Skeletal muscle cell (primary cell): ENCODE measurements at regions not wholly inside any gene's neighbourhood (a gene's known extent, or its start where the extent isn't known, plus 50 kb on each side); places are given as distances from the start of the nearest gene placed in this dataset.
A peak's percentile ranks its signal among the peaks of the same experiment; 100 is the strongest.

Experiments
- DNase-seq: peaks from one replicate; pipeline ENCODE4 v3.0.0-alpha.2; 2010; ENCODE audit warnings: low read depth
- H3K4me3 ChIP-seq: 2 replicates; pipeline ENCODE4 v1.5.1; 2011; ENCODE audit warnings: low read depth, mild to moderate bottlenecking, control low read depth, low read length, moderate library complexity

DNA sequence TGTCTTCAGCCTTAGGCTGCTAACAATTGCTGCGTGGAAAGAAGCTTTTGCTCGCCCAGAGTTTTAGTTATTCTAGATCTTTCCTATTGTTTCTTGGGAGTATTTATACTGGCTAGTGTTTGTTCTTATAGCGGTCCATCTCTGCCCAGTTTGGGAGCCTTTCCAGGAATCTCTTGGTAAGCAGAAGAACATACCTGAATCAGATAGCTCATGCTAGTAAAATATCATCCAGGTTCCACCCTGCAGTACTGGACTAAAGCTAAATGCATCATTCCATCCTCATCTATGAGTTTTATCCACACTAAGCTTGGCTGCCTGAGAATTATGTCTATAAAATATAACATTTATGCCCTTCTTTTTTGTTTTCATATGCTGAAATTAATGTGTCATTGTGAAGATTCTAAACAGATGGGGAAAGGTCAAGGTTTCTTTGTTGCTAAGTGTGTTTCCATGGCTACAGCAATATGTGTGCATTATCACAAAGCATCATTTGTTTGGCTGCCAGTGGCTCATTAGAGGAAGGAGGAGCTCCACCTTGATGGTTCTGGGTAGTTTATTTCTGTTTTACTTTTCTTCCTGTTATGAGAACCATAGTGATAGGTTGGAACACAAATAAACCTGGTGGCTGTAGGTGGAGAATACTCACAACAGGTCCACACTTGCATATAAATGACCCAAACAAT is 182.8 kb downstream of the PIK3C3 start:
- DNase-seq = no peak
- no peak overlapping the region for H3K4me3 ChIP-seq

DNA sequence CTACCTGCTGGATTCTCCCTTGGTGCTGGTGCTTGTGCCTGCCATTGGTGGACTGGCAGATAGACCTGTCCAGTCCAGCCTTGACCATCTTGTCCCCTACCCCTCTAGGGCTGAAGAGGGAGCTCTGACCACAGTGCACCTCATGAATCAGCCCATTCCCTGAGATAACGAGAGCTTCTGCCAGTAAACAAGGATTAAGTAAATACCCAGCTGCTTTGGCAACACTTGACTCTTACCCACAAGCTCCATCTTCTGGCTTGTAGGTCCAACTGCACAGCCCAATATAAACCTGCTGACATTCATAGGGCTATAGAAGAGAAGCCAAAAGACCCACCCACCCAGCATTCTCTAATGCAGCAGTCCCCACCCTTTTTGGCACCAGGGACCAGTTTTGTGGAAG is 186.4 kb downstream of the PIK3C3 start:
- no peak overlapping the region for H3K4me3 ChIP-seq
- no peak for DNase-seq

DNA sequence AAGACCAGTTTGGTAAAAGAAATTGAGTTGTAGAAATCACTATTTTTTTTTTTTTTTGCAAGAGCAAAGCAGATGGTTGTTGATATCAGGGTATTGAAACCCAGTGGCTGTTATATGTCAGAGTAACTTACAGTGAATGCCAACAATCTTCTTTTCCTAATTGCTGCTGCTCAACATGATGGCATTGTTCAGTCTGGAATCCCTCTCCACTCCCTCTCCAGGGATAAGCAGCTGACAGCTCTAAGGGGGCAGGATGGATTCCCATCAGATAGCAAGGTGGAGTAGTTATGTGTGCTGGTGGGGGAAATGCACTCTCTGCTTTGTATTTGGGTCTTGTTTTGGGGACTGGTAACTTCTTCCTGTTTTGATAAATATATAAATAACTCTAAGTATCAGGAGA is 200.0 kb downstream of the PIK3C3 start:
- H3K4me3 ChIP-seq = no peak overlapping the region
- DNase-seq = no peak

DNA sequence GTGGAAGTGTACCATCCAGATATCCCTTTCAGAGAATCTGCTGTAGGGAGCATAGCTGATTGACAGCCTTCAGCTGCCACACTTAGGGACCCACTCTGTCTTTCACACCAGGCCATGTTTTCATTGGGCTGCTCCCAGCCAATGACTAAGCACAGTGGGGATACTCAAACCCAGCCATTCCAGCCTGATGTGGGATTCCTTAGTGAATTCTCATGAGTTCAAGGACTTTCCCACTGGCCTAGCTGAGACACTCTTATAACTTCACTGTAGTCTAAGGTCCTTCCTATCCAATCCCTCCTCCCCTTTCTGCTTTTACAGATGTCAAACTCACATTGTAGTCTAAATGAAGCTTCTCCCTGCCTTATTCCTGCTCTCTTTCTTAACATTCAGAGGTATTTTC is 201.2 kb downstream of the PIK3C3 start:
- no peak for DNase-seq
- H3K4me3 ChIP-seq = no peak overlapping the region

DNA sequence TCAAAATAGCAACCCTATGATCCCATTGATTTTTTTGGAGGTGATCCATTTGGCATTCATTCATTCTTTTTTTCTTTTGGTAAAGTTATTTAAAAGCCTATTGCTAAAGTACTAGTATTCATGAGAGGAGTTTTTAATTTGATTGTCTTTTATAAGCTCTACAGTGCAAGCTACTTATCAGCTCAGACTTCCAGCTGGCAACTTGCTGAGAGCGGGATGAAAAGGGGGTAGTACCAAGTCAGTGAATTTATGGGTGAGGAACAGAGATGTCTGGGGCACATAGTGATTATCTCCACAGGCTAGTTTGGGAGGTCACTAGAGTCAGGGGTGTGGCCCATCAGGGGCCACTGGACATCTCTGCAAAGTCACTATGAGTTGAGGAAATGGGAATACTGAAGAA is 202.4 kb downstream of the PIK3C3 start:
- H3K4me3 ChIP-seq = no peak overlapping the region
- no peak for DNase-seq

DNA sequence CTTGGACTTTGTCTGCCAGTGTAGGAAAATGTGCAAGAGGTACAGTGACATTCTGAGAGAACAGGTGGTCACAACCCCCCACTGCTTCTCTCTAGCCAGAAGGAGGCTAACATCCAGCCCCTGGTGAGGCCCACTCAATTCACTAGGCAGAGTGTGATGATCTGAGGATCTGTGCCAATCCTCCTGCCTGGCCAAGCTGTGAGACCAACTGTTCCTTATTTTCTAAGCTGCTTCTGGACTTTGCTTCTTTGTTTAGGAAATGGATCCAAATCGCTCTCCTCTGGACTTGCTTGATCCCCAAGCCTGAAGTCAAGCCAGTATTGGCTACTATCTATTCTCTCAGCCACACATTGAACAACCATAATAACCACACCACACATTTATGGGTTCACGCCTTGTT is 202.8 kb downstream of the PIK3C3 start:
- H3K4me3 ChIP-seq = no peak overlapping the region
- no peak for DNase-seq

DNA sequence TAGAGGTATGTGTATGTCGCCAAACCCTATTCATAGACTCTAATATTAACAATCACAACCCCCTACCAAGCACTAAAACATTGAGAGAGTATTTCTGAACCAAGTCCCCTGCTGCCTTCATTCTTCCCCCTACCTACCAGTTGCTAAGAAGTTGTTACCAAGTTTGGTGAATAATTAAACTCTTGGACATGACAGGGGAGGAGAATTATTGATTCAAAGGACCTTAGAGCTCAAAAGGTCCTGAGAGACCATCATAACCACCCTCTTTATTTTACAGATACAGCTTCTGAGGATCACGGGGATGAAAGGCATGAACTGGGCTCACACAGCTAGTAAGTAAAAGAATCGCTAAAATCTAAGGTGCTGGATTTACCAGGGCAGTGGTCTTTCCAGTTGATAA is 204.1 kb downstream of the PIK3C3 start:
- no peak for DNase-seq
- H3K4me3 ChIP-seq = no peak overlapping the region

DNA sequence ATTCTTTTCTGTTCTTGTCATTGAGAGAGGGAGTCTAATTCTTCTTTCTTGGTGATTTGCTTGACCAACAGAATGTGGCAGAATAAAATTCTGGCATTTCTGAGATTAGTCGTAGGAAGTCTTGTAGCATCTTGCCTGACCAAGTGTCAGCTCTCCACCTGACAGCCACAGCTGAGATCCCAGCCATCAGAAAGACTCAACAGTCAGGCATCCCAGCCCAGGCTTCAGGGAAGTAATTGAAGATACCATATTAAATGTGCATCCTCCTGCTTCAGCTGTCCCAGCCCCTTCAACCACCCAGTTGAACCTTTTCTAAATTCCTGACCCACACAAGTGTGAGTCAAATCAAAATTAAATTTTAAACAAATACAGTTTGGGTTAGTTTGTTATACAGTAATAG is 208.3 kb downstream of the PIK3C3 start:
- no peak for DNase-seq
- no peak overlapping the region for H3K4me3 ChIP-seq

DNA sequence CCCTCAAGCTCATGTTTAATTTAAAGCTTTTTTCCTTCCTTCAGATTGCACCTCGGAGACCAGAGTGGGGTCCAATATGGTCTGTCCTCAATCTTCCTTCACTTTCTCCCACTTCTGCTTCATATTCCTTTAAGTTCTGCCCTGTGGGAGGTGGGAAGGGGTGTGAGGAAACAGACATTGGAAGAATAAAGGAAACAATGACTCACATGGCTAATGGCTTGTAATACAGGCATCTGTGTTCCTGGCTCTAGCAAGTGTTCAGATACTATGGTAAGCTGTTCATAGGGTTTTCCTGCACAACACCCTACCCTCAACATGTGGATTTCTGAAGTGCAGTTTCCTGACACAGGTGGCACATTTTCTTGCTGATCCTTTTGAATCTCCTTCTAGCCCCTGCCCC is 209.5 kb downstream of the PIK3C3 start:
- no peak for DNase-seq
- H3K4me3 ChIP-seq = no peak overlapping the region

DNA sequence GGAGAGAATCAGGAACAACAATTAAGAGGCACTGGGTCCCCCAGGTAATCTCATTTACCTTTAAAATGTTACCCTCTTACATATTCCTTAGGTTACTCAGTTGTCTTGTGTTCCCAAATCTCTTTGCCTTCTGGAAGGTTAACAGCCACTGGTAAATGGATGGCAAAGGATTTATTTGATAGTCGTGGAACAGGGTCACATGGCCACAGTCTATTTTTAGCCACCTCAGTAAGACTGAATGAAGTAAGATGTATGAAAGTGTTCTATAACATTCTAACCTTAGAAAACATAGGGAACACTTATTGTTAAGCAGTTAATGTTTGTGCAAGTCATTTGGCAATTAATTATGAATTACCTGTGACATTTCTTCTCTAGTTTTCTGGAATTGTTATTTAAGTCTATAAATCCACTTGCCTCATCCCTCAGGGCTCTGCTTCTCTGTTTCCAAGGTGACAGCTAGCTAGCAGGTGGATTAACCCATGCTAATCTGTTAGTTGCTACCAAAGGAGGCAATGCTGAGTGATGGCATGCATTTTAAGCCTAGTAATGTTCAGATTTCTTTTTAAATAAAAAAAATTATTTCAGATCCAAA is 211.0 kb downstream of the PIK3C3 start:
- no peak for DNase-seq
- H3K4me3 ChIP-seq = no peak overlapping the region

DNA sequence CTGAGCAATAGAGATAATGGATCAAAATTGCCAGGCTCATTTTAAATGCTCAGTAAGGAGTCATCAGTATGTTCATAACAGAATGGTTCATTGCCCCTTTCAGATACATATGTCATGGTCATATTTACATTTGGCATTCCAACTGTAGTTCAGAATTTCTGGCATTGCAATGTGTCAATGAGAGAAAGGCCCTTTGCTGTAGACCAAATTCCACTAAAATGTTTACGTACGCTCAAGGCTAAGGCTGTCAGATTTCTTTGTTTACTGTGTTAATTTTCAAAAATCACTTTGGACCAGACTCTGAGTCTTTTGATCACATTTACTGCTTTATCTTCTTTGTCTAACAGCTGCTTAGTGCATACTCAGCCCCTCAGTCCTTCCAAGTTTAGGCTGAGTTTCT is 213.5 kb downstream of the PIK3C3 start:
- no peak overlapping the region for H3K4me3 ChIP-seq
- DNase-seq = no peak

DNA sequence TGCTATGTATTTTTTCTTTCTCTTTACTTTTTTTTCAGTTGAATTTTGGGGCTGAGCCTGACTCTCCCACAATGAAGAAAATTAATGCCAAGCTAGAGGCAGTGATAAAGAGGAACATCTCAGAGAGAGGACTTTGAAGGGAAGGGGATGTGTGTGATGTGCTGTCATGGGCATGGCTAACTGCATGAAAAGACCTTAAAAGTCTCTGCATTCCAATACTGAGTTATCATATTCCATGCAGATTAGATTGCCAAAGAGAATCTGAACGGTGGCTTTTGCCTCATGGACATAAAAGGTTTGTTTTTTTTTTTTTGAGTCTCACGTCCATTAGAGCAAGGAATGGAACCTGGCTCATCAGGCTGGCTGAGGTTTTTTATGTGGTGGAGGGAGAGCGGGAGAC is 213.9 kb downstream of the PIK3C3 start:
- no peak overlapping the region for H3K4me3 ChIP-seq
- DNase-seq = no peak

DNA sequence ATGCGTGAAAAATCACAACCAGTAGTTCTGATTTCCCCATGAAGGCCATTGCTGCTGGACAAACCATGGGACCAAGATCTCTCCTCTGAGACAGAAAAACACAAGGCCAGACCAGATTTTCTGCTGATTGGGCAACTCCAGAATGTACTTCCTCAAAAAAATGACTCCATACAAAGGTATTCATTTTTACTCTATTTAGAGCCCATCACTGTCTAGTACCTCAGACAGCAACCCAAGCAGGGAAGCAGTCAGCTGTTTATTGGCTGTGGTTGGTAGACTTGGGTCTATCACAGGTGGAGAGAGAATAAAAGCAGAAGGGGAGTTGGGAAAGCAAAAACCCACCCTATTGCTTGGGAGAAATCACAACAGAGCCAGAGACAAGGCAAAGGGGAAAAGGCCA is 219.9 kb downstream of the PIK3C3 start:
- no peak overlapping the region for H3K4me3 ChIP-seq
- no peak for DNase-seq

DNA sequence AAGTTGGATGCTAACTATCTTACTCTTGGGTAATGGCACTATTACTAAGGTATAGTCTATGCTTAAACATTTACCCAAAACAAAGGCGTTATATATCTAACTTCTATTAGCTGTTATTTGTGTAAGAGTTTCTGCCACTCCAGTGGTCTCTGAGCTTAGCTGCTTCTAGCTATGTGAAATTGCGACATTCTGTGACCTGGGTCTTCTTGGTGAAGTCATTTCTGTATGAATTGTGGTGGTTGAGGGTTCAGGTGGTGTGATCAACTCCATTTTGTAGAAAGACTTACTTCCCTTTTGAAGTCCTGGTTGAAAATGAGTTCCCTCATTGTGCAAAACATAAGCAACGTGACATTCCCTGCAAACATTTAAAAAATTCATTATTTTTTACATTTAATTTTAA is 221.6 kb downstream of the PIK3C3 start:
- no peak for DNase-seq
- H3K4me3 ChIP-seq = no peak overlapping the region

DNA sequence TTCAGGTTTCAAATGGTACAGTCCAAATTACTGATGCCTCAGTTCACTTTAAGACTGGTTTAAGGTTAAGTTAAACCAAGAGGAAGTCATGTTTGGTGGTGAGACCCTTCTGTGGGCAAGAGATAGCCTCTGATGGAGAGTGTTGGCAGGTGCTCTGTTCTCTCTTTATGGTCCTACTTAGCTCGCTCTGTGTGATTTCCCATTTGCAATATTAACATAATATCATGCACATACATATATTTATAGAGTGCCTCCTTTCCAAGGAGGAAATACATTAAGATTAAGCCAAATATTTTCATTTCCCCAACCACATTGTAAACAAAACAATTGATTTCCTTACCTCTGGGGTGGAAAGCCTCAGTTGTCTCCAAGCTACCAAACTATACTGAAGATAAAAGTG is 222.4 kb downstream of the PIK3C3 start:
- no peak overlapping the region for H3K4me3 ChIP-seq
- DNase-seq = no peak

DNA sequence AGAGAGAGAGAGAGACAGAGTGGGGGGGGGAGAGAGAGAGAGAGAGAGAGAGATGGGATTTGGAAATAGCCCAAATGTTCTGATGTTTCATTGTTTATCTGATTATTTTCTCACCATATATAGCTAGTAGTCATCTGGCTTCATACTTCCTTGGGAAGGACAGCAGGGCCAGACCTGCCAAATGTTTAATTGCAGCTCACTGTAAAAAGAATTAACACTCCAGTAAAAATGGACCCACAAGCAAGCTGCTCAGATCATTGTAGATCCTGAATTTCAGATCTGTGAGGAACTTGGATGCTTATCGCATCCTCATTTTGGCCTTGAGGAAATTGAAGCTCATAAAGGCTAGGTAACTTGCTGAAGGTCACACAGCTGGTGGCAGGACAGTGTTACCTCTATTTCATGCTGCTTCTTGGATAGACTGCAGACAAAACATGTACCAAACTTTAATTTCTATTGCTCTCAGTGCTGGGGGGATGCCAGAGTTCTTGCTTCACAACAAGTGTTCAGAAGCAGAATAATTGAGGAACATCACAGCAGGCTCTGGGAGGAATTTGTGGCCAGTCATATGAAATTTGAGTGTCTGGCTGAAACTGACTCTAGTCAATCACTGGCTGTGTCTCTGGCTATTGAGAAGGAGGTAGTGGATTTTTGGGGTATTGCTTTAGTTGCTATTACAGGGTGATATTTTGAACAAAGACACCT is 223.5 kb downstream of the PIK3C3 start:
- H3K4me3 ChIP-seq = no peak overlapping the region
- no peak for DNase-seq

DNA sequence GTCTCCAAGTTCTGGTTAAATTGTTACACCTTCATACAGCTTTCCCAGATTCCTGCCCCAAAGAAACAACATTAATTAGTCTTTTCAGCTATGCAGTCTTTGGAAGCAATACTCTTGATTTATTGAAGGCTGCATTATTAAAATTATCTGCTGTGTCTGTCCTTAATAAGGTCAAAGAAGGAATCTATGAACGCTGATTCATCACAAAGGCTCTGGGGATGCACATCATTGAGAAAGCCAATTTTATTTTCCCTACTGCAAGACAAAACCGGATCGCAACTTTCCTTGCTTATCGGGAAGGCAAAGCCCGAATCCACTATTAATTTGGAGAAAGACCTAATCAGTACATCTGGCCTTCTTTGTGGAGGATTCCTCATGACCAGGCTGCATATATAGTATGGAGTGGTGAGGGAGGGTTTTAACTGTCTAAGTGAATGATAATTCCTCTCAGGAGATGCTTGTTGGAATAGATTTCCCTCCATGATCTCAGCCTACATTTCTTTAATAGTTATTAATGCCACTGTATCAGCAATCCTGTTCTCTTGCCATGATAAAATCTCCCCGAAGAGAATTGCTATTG is 224.6 kb downstream of the PIK3C3 start:
- no peak for DNase-seq
- no peak overlapping the region for H3K4me3 ChIP-seq

DNA sequence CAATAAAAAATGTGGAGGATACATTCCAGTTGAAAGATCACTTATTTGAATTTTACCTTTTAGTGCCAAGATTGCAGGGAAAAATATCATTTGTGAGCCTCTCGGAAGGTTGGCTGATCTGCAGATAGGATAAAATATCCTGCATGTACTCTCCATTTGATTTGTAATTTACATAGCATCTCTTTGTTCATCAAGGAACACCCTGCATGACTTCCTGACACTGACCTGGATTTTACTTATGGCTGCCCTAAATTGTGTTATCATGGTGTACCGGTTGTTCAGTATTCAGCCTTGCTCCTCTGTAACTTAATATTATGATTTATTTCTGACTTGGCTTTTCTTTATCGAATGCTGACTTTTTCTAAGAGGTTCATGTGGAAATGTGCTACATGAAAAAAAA is 226.4 kb downstream of the PIK3C3 start:
- no peak overlapping the region for H3K4me3 ChIP-seq
- DNase-seq = no peak

DNA sequence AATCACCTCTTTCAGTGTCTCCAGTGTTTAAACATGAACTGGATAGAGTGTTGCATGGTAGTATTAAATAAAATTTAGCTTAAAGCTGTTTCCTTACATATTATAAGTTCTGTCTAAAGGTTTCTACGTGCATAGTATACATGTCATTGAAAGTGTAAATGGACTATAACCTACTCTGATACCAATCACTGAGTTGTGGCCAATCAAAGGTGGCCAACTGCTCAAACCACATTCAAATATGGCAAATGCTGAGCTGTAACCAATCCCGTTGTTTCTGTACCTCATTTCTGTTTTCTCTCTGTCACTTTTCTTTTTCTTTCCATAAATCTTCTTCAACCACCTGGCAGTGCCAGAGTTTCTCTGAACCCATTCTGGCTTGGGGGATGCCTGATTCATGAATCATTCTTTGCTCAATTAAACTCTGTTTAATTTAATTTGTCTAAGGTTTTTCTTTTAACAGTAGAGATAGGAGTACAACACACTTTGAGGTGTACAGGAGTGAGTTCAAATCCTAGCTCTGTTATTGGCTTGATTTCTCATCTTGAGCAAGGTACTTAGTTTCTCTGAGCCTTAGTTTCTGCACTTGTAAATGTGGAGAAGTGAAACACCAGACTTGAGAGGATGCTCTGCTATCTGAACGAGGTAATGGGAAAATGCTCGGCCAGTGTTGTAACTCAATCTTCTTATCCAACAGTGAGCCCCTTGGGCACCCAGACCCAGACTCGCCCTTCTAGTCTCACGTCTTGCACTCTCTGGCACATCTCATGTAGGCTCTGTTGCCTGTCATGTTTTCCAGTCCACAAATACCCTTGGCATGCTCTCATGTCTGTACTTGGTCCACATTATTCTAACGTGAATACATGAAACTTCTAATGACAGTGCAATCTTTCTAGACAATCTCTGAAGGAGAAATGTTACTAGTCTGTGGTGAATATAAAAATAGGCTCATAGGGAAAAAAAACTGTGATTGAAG is 228.0 kb downstream of the PIK3C3 start:
- DNase-seq = no peak

DNA sequence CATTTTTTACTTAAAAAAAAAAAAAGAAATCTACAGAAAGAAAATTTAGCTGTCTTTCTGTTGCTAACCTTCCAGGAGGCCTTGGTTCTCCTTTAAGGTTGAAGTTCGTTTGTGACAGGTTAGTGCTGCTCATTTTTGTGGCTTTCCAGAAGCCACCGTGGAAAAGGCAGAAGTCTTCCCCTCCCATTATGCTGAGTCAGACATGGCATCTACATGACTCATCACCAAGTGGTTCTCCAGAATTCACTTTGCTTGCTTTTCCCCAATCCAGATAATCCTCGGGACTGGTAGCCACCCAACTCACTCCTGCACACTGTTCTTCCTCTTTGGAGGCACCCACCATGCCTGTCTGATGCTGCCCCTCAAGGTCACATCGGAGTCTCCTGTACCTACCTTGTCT is 228.7 kb downstream of the PIK3C3 start:
- no peak overlapping the region for H3K4me3 ChIP-seq
- DNase-seq = peak; percentile 53

More for the DNA sequence above, 228.0 kb downstream of the PIK3C3 start:
- no peak overlapping the region for H3K4me3 ChIP-seq
